SU-DHL-6 (cell line): ENCODE measurements at regions not wholly inside any gene's neighbourhood (a gene's known extent, or its start where the extent isn't known, plus 50 kb on each side); places are given as distances from the start of the nearest gene placed in this dataset.

Experiments used
- CTCF ChIP-seq: fragments of 200-600 bp; sonication (generic); IDR thresholded peaks from one replicate; pipeline ENCODE4 v1.5.1; 2017; ENCODE audit warnings: antibody characterized with exemption, mild to moderate bottlenecking, low read length, moderate library complexity; ENCODE audit not compliant: insufficient read depth, poor library complexity, severe bottlenecking
- EZH2phosphoT487 ChIP-seq: fragments of 200-600 bp; sonication (generic), shearing (Covaris generic); conservative IDR thresholded peaks from 2 replicates; pipeline ENCODE4 v1.6.1; 2018; ENCODE audit warnings: mild to moderate bottlenecking, antibody characterized with exemption, low read length, moderate library complexity, mixed read lengths

GRCh38 chr3:157840564-157840963, 265.7 kb downstream of the SHOX2 start:
- TF ChIP-seq CTCF (no peak), EZH2phosphoT487 (no peak)
